ENCODE measurements at regions not wholly inside any gene's neighbourhood (a gene's known extent, or its start where the extent isn't known, plus 50 kb on each side); places are given as distances from the start of the nearest gene placed in this dataset.

DNA sequence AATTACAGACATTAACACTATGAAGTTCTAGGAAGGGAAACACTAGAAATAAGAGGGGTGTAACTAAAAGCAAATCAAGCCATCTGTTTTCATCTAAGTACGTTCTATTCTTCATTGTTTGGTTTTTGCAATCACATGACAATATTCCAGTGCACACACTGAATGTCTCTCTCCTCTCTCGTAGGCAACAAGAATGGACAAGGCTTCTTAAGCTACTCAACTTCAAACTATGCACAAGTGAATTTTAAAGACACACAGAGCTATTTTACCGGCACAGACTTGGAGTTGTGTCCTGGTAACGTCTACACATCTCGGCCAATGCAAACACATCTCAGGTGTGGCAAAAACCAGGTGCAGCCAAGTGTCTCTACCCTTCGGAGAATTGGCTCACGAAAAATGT lies 173.3 kb downstream of the PRKX start:
- TF ChIP-seq EZH2 (IDR thresholded peaks at IDR 0.05; ENCODE audit: borderline replicate concordance, insufficient read depth, low read depth, low read length, poor library complexity, severe bottlenecking), result no peak
- TF ChIP-seq, protein P1, sequence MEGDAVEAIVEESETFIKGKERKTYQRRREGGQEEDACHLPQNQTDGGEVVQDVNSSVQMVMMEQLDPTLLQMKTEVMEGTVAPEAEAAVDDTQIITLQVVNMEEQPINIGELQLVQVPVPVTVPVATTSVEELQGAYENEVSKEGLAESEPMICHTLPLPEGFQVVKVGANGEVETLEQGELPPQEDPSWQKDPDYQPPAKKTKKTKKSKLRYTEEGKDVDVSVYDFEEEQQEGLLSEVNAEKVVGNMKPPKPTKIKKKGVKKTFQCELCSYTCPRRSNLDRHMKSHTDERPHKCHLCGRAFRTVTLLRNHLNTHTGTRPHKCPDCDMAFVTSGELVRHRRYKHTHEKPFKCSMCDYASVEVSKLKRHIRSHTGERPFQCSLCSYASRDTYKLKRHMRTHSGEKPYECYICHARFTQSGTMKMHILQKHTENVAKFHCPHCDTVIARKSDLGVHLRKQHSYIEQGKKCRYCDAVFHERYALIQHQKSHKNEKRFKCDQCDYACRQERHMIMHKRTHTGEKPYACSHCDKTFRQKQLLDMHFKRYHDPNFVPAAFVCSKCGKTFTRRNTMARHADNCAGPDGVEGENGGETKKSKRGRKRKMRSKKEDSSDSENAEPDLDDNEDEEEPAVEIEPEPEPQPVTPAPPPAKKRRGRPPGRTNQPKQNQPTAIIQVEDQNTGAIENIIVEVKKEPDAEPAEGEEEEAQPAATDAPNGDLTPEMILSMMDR (IDR thresholded peaks at IDR 0.05), result no peak
